Panc1 (cell line): ENCODE measurements at regions not wholly inside any gene's neighbourhood (a gene's known extent, or its start where the extent isn't known, plus 50 kb on each side); places are given as distances from the start of the nearest gene placed in this dataset.
"Not testable (repeated sequence)": the region's sequence is repeated elsewhere in the genome, so short reads cannot be mapped to it uniquely, and the experiment has no call there.

Experiments used
- ATAC-seq: fragments of 200-7000 bp; cut with Tn5 transposase; 2 replicates; pipeline ENCODE4 v1.9.1; 2020; ENCODE audit warnings: mild to moderate bottlenecking, moderate library complexity
- BruUV-seq: library from RNA; stranded (reverse); fragments of 400-500 nt; replicated peaks from 2 replicates; lab custom pipeline; 2021; lab: Mats Ljungman, UMichigan
- CTCF ChIA-PET: fragments of 300-600 bp; sonication (Branson Sonifier 250); formaldehyde crosslinking; loops from one replicate; lab custom pipeline; 2022; ENCODE audit warnings: antibody characterized with exemption; lab: Charles Lee
- POLR2A ChIA-PET: fragments of 300-600 bp; sonication (Branson Sonifier 250); formaldehyde crosslinking; loops from one replicate; lab custom pipeline; 2022; ENCODE audit warnings: antibody characterized with exemption; lab: Charles Lee
- DNase-seq: peaks from one replicate; pipeline ENCODE4 v3.0.0-alpha.2; 2010; ENCODE audit warnings: low read depth, low spot score
- H3K27ac ChIP-seq: 2 replicates; pipeline ENCODE4 v1.5.1; 2011; ENCODE audit warnings: mild to moderate bottlenecking, low read length, inconsistent platforms
- H3K27me3 ChIP-seq: fragments of 200-500 bp; sonication (Bioruptor generic); 2 replicates; pipeline ENCODE4 v1.6.0; 2014; ENCODE audit warnings: low read length, inconsistent platforms; ENCODE audit not compliant: control insufficient read depth, insufficient read depth
- H3K36me3 ChIP-seq: fragments of 200-500 bp; sonication (Bioruptor generic); 2 replicates; pipeline ENCODE4 v1.5.1; 2014; ENCODE audit warnings: inconsistent platforms, mild to moderate bottlenecking, low read length, moderate library complexity; ENCODE audit not compliant: control insufficient read depth, insufficient read depth
- H3K4me1 ChIP-seq: 2 replicates; pipeline ENCODE4 v1.5.1; 2011; ENCODE audit warnings: inconsistent platforms, mild to moderate bottlenecking, low read length, moderate library complexity; ENCODE audit not compliant: control insufficient read depth, insufficient read depth
- H3K4me3 ChIP-seq, 2 experiments: 2 replicates each; pipeline ENCODE4 v1.5.1; 2011 to 2012; ENCODE audit warnings: low read depth in 2 of 2, low read length in 2 of 2, mild to moderate bottlenecking in 2 of 2, inconsistent platforms in 1 of 2, moderate library complexity in 1 of 2
- H3K9me3 ChIP-seq: fragments of 200-500 bp; sonication (Bioruptor generic); 2 replicates; pipeline ENCODE4 v1.5.1; 2014; ENCODE audit warnings: low read depth, mild to moderate bottlenecking, inconsistent platforms, low read length, moderate library complexity; ENCODE audit not compliant: control insufficient read depth, insufficient read depth
- CTCF ChIP-seq: fragments of 450-650 bp; IDR thresholded peaks from 2 replicates; pipeline ENCODE4 v1.5.1; 2017; ENCODE audit warnings: mild to moderate bottlenecking
- POLR2AphosphoS5 ChIP-seq: IDR thresholded peaks from 2 replicates; pipeline ENCODE4 v1.6.1; 2012; ENCODE audit warnings: mild to moderate bottlenecking, low read depth, low read length, moderate library complexity
- REST ChIP-seq, 2 experiments: IDR thresholded peaks; 2 replicates each; pipeline ENCODE4 v1.6.1; 2011 to 2012; ENCODE audit warnings: low read depth in 2 of 2, control low read depth in 1 of 2, low read length in 1 of 2, mild to moderate bottlenecking in 1 of 2, moderate library complexity in 1 of 2; ENCODE audit not compliant: insufficient read depth in 1 of 2
- SIN3A ChIP-seq: IDR thresholded peaks from 2 replicates; pipeline ENCODE4 v1.6.1; 2012; ENCODE audit warnings: low read depth, mild to moderate bottlenecking, low read length, moderate library complexity, borderline replicate concordance; ENCODE audit not compliant: insufficient read depth
- TCF7L2 ChIP-seq: IDR thresholded peaks from 2 replicates; pipeline ENCODE4 v1.6.1; 2011; ENCODE audit warnings: mild to moderate bottlenecking, low read depth, low read length, inconsistent platforms
- in situ Hi-C: cut with HindIII; loops from 2 replicates; pipeline ENCODE4 v1.10.0; 2016; ENCODE audit warnings: low sequenced_read_pairs, low pct_unique_long_range_greater_than_20kb
- intact Hi-C: fragments of 100-400 bp; cut with micrococcal nuclease; formaldehyde crosslinking; loops from one replicate; pipeline ENCODE4 v1.10.0; 2022; ENCODE audit not compliant: unreplicated experiment

GRCh38 chr16:33059206-33059605 lies 134.8 kb upstream of the TP53TG3C start:
- no peaks in the 10 kb centered on the region for H3K4me1 ChIP-seq
- no peak for DNase-seq
- no peaks in the 10 kb centered on the region for H3K36me3 ChIP-seq
- H3K9me3 ChIP-seq: no peaks in the 10 kb centered on the region
- no peaks in the 10 kb centered on the region for H3K27me3 ChIP-seq
- ChIA-PET CTCF (no interaction called here), POLR2A (no interaction called here)
- TF ChIP-seq POLR2AphosphoS5 (no peak), REST (IDR thresholded peaks at IDR 0.05; ENCODE audit: insufficient read depth in 1 of 2, low read depth in 2 of 2, low read length in 1 of 2) (no peak), CTCF (no peak), SIN3A (no peak), TCF7L2 (no peak)
- no peak for ATAC-seq
- no peak overlapping the region for H3K27ac ChIP-seq
- in situ Hi-C loops: no loop called here
- intact Hi-C loops: no loop called here
- H3K4me3 ChIP-seq: peak overlapping the region in 1 of 2 experiments; percentile 24; a peak in 3 of 4 replicates
- BruUV-seq: no TSS peak

GRCh38 chr16:33059654-33060421 lies 134.2 kb upstream of the TP53TG3C start:
- in situ Hi-C loops, H3K4me1 ChIP-seq, CTCF ChIA-PET, DNase-seq, H3K36me3 ChIP-seq, H3K27me3 ChIP-seq, H3K9me3 ChIP-seq, intact Hi-C loops, ATAC-seq, H3K27ac ChIP-seq, POLR2A ChIA-PET, BruUV-seq: not testable (repeated sequence)
- peak overlapping the region in 1 of 2 experiments; percentile 24; a peak in 1 of 4 replicates for H3K4me3 ChIP-seq

GRCh38 chr16:33062763-33063162 lies 131.3 kb upstream of the TP53TG3C start:
- H3K9me3 ChIP-seq: not testable (repeated sequence)

GRCh38 chr16:33063365-33064170 lies 130.5 kb upstream of the TP53TG3C start:
- H3K27ac ChIP-seq, ATAC-seq, CTCF ChIA-PET, POLR2A ChIA-PET, DNase-seq, H3K4me1 ChIP-seq, H3K9me3 ChIP-seq, in situ Hi-C loops, BruUV-seq, H3K36me3 ChIP-seq, H3K27me3 ChIP-seq, H3K4me3 ChIP-seq, intact Hi-C loops: not testable (repeated sequence)

More at GRCh38 chr16:33062763-33063162, 131.3 kb upstream of the TP53TG3C start:
- H3K36me3 ChIP-seq, H3K4me3 ChIP-seq, DNase-seq, BruUV-seq, in situ Hi-C loops, POLR2A ChIA-PET, intact Hi-C loops, H3K27ac ChIP-seq, H3K27me3 ChIP-seq, H3K4me1 ChIP-seq, CTCF ChIA-PET, ATAC-seq: not testable (repeated sequence)
